D721Med (cell line): ENCODE measurements at regions not wholly inside any gene's neighbourhood (a gene's known extent, or its start where the extent isn't known, plus 50 kb on each side); places are given as distances from the start of the nearest gene placed in this dataset.

Experiments
- DNase-seq: peaks from one replicate; pipeline ENCODE4 v3.0.0; 2011; ENCODE audit warnings: low spot score; ENCODE audit not compliant: insufficient read length
- FAIRE-seq: peaks from 2 replicates; lab custom pipeline; 2011; peaks lifted over from hg19 to GRCh38; lab: Jason Lieb, UNC
- TF ChIP-seq, protein P1 (sequence below): IDR thresholded peaks from 2 replicates; pipeline ENCODE4 v1.5.1; 2012; ENCODE audit warnings: mild to moderate bottlenecking, control low read depth; ENCODE audit not compliant: insufficient read depth; ENCODE audit errors: missing control alignments

DNA sequence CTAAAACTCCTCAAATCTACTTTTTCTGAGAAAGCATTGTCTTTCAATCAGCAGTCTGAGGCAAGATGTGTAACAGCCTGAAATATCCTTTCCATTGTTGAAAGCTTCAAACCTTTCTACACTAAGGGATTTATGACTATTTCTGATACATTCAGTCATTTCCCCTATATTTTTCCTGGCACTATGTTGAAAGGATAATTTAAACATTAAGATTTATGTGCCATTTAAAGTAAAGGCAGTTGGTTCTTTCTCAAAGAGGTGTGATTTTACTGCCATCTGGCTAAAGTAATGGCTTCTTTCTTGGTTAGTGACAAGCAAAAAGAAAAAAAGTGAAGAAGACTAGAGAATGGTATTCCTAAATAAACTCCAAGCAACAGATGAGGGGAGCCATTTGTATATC is 249.6 kb upstream of the COL8A1 start:
- FAIRE-seq (no peak), DNase-seq (no peak)
- TF ChIP-seq, protein P1, sequence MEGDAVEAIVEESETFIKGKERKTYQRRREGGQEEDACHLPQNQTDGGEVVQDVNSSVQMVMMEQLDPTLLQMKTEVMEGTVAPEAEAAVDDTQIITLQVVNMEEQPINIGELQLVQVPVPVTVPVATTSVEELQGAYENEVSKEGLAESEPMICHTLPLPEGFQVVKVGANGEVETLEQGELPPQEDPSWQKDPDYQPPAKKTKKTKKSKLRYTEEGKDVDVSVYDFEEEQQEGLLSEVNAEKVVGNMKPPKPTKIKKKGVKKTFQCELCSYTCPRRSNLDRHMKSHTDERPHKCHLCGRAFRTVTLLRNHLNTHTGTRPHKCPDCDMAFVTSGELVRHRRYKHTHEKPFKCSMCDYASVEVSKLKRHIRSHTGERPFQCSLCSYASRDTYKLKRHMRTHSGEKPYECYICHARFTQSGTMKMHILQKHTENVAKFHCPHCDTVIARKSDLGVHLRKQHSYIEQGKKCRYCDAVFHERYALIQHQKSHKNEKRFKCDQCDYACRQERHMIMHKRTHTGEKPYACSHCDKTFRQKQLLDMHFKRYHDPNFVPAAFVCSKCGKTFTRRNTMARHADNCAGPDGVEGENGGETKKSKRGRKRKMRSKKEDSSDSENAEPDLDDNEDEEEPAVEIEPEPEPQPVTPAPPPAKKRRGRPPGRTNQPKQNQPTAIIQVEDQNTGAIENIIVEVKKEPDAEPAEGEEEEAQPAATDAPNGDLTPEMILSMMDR: no peak

DNA sequence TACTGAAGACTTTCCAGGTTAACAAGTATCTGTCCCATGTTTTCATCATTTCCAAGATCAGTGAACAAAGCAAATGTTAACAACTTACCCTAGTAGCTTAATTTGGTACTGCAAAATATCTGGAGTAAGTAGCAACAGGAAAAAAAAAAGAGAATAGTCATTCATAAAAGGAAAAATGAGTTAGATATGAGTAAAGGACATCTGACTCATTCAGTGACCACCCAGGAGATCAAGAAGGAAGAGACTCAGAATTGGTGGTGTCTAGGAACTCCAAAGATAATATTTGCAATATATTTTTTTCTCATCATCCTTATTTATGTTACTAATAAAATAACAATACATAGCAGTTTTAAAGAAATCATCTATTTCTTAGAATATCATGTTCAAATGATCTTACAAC is 253.8 kb upstream of the COL8A1 start:
- TF ChIP-seq, protein P1: no peak
- no peak for FAIRE-seq
- DNase-seq: no peak

DNA sequence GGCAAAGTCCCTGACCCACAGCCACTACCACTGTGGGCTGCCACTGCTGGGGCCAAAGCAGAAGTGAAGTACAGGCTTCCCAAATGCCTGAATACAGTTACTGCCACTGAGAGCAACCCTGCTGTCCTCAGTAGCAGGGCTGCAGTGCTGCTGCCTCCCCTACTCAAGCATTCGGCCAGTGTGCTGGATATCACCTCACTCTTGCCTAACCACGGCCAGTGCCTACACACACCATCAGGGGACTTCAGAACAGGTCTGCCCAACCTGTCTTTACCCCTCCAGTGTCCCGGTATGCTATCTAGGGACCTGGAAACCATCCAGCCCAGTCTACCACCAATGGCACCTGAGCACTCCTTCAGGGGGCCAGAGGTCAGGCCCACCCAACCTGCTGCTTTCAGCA is 261.5 kb upstream of the COL8A1 start:
- TF ChIP-seq, protein P1: no peak
- no peak for FAIRE-seq
- DNase-seq: no peak

DNA sequence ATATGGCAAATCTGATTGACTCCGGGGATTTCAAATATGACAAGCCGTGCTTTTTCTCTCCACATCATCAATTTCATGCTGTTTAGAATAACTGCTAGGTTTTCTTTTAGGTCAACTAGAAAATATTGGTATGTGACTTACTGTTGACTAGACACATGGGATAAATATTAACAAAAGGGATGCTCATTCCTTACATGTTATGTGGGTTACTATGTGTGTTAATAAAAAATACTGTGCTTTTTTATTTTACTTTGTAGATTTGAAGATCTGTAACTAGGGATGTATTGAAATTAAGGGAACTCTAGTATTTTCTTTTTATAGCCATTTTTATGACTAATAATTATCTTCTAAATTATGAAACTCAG is 264.6 kb upstream of the COL8A1 start:
- FAIRE-seq: no peak
- no peak for DNase-seq
- TF ChIP-seq, protein P1: no peak

DNA sequence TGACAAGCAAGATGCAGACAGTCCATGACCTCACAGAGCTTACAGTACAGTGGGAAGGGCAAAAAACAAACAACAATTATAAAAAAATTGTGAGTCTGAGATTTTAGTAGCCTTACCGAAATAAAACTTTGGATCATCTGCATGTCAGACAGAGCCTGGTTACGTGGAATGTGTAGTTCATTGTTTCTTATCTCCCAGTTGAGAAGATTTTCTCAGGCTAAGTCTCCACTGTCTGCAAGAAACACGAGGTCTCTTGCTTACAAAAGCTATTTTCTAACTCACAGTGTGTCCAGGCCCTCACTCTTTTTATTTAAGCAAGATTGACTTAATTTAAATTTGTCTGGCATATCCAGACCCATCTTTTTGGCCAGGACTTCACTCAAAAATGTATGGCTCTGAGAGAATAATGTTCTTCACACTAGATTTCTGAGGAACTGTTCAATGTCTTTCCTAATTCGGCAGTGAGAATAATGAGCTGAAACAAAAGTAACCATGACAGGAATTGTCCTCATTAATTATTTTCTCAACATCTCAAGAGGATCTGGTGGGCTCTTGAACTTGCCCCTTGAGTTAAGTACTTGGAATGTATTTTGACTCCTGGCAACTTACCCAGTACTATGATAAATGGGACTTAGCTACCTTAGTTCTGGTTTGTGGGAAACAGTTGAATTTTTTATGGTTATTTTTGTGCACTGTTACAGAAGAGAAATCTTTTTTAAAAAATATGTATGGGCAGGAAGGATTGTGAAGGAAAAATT is 265.1 kb upstream of the COL8A1 start:
- TF ChIP-seq, protein P1: no peak
- FAIRE-seq: no peak
- DNase-seq: no peak

DNA sequence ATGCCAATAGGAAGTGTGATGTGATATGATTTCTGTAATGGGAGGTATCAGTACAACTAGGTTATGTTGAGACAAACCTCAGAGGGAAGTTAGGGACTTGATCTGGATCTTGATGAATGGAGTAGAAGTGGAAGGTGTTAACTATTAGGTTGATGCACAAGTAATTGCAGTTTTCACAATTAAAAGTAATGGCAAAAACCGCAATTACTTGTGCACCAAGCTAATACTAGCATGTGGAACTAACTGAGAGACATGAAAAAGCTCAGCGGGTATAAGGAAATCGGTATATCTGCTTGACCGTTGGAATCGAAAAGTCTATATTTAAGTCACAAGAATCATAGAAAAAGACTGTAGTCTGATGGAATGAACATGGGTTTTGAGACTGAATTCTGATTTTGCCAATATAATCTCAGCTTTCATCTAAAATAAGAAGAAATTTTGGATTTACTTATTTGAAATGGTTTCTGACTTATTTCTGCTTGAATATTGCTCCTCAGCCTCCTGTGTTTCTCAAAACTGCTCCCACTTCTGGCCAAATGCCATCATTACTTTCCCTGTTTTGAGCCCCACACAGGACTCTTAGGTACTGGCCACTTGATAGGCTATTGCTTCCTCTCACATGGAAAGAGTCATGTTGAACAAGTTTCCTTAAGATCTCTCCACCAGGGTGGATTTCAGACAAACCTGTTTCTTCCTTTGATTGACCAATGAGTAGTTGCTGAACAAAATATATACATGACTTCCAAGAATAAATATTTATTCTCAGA is 271.5 kb upstream of the COL8A1 start:
- FAIRE-seq: no peak
- TF ChIP-seq, protein P1: no peak
- DNase-seq: no peak

DNA sequence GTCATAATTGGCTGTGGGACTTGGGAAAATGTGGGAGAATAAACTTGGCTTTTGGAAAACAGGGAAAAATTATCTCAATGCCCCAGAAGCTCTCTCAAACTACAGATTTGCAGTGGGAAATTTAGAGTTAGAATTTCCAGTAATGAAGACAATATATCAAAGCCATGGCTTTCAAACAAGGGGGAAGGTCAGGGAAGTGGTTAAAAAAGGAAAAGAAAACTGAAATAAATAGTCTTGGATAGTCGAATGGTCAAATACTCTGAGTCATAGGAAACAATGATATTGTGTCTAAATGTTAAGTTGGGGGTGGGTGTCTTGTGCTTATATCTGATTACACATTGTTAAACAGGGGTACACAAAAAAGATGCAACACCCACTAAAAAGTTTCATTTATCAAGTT is 272.4 kb upstream of the COL8A1 start:
- DNase-seq (no peak), FAIRE-seq (no peak)

More for the DNA sequence above, 272.4 kb upstream of the COL8A1 start:
- TF ChIP-seq, protein P1: no peak
